SK-N-SH treated with all-trans-retinoic acid at 6 μM for 48 hours (cell line): ENCODE measurements at regions not wholly inside any gene's neighbourhood (a gene's known extent, or its start where the extent isn't known, plus 50 kb on each side); places are given as distances from the start of the nearest gene placed in this dataset.

ENCODE experiments used
- PPARA ChIP-seq: fragments of 250-450 bp; sonication (Bioruptor Pico); IDR thresholded peaks from 2 replicates; pipeline ENCODE4 v1.5.0; 2020; ENCODE audit warnings: mild to moderate bottlenecking, borderline replicate concordance
- RARB ChIP-seq: fragments of 250-450 bp; sonication (Bioruptor Pico); IDR thresholded peaks from 2 replicates; pipeline ENCODE4 v1.8.0; 2021; ENCODE audit warnings: mild to moderate bottlenecking, moderate library complexity
- TSHZ2 ChIP-seq: fragments of 250-450 bp; sonication (Bioruptor Pico); IDR thresholded peaks from 2 replicates; pipeline ENCODE4 v1.5.0; 2020; ENCODE audit warnings: mild to moderate bottlenecking, moderate library complexity
- ZFP30 ChIP-seq: fragments of 450-650 bp; formaldehyde crosslinking; IDR thresholded peaks from 2 replicates; pipeline ENCODE4 v1.5.0; 2022; ENCODE audit warnings: mild to moderate bottlenecking, moderate library complexity
- ZNF8 ChIP-seq: fragments of 450-650 bp; formaldehyde crosslinking; IDR thresholded peaks from 2 replicates; pipeline ENCODE4 v1.5.0; 2020; ENCODE audit warnings: mild to moderate bottlenecking, moderate library complexity
- TF ChIP-seq, protein P1 (sequence below): fragments of 250-450 bp; sonication (Bioruptor Pico); IDR thresholded peaks from 2 replicates; pipeline ENCODE4 v1.8.0; 2020; ENCODE audit warnings: mild to moderate bottlenecking, moderate library complexity, borderline replicate concordance
- TF ChIP-seq, protein P2 (sequence below): fragments of 250-450 bp; sonication (Bioruptor Pico); IDR thresholded peaks from 2 replicates; pipeline ENCODE4 v1.8.0; 2021; ENCODE audit warnings: low read depth, mild to moderate bottlenecking, moderate library complexity, borderline replicate concordance

DNA sequence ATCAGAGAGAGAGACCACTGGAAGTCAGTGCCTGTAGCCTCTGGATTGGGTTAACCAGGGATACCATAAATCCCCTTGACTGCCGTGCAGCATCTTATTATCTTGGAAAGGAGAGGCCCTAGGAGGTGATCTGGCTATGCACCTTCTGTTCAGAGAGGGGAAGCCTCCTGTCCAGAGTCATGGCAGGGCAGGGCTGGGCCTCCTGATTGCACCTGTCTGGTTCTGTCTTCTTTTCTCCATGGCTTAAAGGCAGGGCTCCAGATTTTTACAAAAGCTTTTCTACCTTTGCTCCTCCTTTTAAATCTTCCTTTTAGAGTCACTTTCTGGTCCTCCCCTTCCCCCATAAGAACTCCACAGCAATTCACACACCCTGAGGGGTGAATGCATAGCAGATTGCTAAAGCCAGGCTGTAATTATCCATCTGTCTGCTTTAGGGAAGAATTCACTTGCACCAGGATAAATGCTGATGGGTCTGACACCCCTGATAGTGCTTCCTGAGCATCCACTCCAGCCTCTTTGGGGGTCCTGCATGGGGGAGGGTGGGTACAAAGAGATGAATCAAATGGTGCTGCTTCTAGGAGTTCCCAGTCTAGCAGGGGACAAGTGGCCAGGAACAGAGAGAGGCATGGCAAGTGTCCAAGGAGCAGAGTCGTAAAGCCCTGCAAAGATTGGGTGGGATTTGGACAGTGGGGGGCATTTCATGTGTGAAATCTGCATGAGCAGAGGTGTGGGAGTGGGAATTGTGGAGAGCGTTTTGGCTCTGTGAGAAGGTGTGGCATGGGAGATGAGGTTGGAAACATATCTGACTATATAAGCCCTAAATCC, 141.3 kb upstream of the ALDH1B1 start:
- TF ChIP-seq, protein P1, sequence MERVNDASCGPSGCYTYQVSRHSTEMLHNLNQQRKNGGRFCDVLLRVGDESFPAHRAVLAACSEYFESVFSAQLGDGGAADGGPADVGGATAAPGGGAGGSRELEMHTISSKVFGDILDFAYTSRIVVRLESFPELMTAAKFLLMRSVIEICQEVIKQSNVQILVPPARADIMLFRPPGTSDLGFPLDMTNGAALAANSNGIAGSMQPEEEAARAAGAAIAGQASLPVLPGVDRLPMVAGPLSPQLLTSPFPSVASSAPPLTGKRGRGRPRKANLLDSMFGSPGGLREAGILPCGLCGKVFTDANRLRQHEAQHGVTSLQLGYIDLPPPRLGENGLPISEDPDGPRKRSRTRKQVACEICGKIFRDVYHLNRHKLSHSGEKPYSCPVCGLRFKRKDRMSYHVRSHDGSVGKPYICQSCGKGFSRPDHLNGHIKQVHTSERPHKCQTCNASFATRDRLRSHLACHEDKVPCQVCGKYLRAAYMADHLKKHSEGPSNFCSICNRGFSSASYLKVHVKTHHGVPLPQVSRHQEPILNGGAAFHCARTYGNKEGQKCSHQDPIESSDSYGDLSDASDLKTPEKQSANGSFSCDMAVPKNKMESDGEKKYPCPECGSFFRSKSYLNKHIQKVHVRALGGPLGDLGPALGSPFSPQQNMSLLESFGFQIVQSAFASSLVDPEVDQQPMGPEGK, result no peak
- TF ChIP-seq ZNF8 (CRISPR knock-in tag), result no peak
- TF ChIP-seq TSHZ2, result no peak
- TF ChIP-seq PPARA (CRISPR knock-in tag), result no peak
- TF ChIP-seq, protein P2, sequence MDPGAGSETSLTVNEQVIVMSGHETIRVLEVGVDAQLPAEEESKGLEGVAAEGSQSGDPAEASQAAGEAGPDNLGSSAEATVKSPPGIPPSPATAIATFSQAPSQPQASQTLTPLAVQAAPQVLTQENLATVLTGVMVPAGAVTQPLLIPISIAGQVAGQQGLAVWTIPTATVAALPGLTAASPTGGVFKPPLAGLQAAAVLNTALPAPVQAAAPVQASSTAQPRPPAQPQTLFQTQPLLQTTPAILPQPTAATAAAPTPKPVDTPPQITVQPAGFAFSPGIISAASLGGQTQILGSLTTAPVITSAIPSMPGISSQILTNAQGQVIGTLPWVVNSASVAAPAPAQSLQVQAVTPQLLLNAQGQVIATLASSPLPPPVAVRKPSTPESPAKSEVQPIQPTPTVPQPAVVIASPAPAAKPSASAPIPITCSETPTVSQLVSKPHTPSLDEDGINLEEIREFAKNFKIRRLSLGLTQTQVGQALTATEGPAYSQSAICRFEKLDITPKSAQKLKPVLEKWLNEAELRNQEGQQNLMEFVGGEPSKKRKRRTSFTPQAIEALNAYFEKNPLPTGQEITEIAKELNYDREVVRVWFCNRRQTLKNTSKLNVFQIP (CRISPR knock-in tag), result no peak
- TF ChIP-seq ZFP30 (CRISPR knock-in tag), result no peak
- no peak for TF ChIP-seq RARB (CRISPR knock-in tag)
